ENCODE measurements at regions not wholly inside any gene's neighbourhood (a gene's known extent, or its start where the extent isn't known, plus 50 kb on each side); places are given as distances from the start of the nearest gene placed in this dataset.

- no peak for TF ChIP-seq CTCF (conservative IDR thresholded peaks at IDR 0.05; ENCODE audit: low read length)
- TF ChIP-seq EZH2phosphoT487 (IDR thresholded peaks at IDR 0.05; ENCODE audit: borderline replicate concordance, low read depth, low read length), result no peak
Observed at GRCh38 chr10:89857431-89858042, 156.1 kb downstream of the KIF20B start.

Data from OCI-LY7 (cell line).